GM03348 (cell line): ENCODE measurements at regions not wholly inside any gene's neighbourhood (a gene's known extent, or its start where the extent isn't known, plus 50 kb on each side); places are given as distances from the start of the nearest gene placed in this dataset.

Experiments used
- DNase-seq: peaks from one replicate; pipeline ENCODE4 v3.0.0; 2012; ENCODE audit warnings: low spot score

GRCh38 chr12:73352826-73353225 is 1080.7 kb downstream of the TRHDE start:
- no peak for DNase-seq

DNA sequence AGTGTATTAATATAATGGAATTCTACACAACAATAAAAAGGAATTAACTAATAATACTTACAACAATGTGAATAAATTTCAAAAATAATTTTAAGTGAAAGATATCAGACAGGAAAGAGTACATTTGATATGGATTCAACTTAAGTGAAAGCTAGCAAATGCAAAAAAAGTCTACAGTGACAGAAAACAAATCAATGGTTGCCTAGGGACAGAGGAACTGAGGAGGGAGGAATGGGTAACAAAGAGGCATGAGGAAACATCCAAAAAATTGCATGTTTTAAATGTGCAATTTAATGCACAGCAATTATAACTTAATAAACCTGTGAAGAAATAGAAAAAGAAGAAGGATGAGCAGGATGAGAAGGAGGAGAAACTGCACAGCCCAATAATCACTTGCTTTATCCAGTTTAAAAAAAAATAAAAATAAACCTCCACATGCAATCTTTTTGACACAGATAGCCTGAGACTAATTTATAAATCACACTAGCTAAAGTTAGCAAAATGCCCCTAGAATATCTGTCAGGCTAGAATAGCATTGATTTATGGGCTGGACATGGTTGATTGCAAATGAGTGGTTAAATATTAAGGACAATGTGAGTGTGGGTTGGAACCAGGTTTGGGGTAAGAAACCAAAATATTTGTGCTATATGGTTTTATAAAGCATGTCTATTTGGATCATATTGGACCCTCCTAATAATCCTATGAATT is 1089.1 kb downstream of the TRHDE start:
- DNase-seq, result no peak

- no peak for DNase-seq
Measured at GRCh38 chr12:73361864-73362230, 1089.7 kb downstream of the TRHDE start.

DNA sequence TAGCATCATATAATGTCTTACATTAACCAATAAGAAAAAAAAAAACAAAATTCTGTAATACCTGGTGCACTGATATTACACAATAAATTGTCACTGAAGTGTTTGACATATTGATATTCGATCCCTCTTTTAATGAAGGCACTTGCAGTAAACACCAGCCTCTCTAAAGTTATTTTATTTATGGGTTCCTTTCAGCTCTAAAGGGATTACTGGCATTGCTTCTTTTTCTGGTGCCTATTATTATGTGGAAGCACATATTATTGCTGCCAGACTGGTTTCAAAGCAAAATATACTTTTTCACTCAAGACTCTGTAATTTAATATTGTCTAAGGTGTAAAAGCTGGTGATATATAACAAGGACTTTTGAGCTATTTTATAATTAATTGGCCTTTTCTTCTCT is 1090.5 kb downstream of the TRHDE start:
- no peak for DNase-seq

GRCh38 chr12:73372856-73373255 is 1100.7 kb downstream of the TRHDE start:
- no peak for DNase-seq

- DNase-seq, result no peak
Measured at GRCh38 chr12:73374360-73374759, 1102.2 kb downstream of the TRHDE start.

GRCh38 chr12:73383584-73384222 is 1111.5 kb downstream of the TRHDE start:
- DNase-seq, result no peak

DNA sequence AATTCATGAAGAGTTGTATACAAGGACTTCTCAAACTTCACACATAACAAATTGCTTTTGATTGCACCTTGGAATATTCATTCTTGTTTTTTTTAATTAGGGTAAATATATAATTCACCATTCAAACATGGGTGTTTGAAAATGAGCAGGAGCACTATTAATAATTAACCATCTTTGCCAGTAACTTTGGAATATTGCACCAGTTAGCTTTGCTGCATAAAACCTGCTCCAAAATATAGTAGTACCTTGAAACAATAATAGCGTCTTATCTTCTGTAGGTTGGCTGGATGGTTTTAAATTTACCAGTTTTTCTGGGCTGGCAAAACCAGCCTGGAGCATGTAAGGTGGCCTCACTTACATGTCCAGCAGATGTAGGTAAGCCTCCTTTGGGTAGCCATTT is 1112.4 kb downstream of the TRHDE start:
- no peak for DNase-seq

- no peak for DNase-seq
Measured at GRCh38 chr12:73390261-73390660, 1118.1 kb downstream of the TRHDE start.

- DNase-seq, result no peak
Measured at GRCh38 chr12:73413051-73413450, 1124.6 kb upstream of the ATXN7L3B start.

DNA sequence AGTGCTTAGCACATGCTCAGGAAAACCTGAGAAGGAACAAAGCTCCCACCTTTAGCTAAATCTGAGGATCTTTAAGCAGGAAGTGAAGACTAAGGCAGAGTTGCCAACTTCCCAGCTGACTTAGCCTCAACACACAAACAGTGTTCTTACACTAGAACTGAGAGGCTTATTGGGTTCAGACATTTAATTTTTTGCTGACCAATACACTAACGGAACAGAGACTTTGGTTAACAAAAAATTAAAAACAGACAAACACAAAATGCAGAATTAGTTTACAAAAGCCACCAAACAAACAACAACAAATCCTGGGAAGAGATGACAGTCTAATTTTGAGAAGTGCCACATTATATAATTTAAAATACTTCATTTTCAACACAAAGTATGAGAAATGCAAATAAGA is 1123.7 kb upstream of the ATXN7L3B start:
- no peak for DNase-seq

GRCh38 chr12:73414926-73415325 is 1122.7 kb upstream of the ATXN7L3B start:
- DNase-seq, result no peak

DNA sequence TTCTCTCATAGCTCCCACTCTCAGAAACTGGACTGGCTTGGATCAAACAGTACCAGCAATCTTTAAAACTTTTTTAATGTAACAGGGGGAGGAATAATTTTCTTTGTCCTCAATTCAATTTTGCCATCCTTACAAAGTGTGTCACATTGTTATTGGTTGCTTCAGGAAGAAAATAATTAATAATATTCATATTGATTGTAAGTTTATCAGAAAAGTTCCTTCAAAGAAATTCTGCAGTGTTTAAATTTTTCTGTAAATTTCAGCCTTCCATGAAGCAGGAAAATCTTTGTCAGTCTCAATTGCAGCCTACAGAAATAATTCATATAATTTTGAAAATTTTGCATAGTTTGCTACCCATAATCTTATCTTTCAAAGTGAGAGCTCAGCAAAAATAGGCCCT is 1119.1 kb upstream of the ATXN7L3B start:
- no peak for DNase-seq

GRCh38 chr12:73421832-73422231 is 1115.8 kb upstream of the ATXN7L3B start:
- DNase-seq, result peak; percentile 3

GRCh38 chr12:73424484-73424883 is 1113.2 kb upstream of the ATXN7L3B start:
- no peak for DNase-seq

DNA sequence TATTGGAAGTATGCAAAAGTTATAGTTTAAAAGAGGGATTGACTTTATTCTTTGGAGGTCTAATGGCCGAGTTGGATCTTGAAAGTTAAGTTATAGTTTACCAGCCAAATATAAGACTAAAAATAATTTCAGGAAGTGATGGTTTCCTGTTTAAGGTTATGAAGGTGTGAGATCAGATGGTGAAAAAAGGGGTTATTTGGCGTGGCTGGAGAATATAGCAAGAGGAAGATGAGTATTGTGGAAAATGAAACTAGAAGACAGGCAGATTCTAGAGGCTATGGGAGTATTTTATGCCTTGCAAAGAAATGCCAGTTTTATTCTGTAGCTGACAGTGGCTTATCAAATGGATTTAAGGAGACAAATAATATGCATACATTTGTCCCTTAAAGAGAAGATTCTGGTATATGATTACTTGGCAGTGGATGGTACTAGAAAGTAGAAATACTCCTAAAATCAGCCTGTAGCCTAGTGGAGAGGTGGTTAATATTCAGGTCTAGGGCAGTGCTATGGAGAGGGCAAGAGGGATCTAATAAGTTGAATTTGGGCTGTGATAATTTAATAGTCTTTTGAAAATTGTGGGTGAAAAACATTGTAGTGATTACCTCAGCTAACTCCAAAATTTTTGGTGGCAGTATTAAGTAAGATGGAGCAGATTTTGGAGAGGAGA is 1091.8 kb upstream of the ATXN7L3B start:
- no peak for DNase-seq

DNA sequence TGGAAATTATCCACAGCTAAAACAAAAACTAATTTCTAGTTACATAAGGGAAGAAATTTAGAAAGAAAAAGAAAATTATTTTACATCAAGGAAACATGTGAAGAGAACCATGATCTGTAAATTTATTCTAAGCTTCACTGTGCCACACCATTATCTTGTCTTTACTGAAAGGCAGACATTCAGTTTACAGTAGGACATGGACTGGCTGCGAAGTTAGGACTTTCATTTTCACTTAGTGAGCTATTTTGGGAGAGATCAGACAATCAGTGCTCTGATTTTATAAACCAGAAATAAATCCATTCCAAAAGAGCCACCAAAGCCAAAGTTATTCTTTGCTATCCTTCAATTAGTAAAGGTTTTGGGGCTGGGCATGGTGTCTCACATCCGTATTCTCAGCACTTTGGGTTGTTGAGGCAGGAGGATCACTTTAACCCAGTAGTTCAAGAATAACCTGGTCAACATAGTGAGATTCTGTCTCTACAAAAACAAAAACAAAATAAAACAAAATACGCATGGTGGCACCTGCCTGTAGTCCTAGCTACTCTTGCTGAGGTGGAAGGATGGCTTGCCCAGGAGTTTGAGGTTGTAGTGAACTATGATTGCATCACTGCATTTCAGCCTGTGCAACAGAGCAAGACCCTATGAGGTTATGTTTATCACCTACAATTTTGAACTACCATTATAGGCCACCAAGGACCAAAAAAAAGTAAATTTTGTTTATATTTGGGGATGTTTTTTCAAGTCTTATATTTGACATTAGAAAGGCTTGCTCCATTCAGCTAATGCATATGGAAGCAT is 1084.8 kb upstream of the ATXN7L3B start:
- DNase-seq, result no peak

GRCh38 chr12:73460212-73460611 is 1077.4 kb upstream of the ATXN7L3B start:
- DNase-seq, result no peak

DNA sequence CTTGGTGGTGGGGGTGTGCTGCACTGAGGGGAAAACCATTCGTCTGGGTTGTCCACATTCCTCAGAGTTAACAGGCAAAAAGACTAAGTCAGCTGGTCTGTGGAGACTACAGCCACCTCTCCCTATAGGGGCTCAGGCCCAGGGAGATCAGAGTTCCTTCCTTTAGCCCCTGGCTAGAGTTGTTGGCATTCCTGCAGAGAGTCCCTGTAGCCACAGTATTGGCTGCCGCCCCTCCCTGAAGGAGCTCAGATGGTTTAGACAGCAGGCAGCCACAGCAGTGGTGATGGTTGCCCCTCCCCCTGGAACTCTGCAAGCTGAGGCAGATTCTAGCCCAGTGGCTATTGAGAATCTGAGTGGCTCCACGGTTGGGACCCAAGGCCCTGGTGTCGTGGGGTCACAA is 1072.5 kb upstream of the ATXN7L3B start:
- no peak for DNase-seq

GRCh38 chr12:73486256-73486655 is 1051.4 kb upstream of the ATXN7L3B start:
- no peak for DNase-seq

DNA sequence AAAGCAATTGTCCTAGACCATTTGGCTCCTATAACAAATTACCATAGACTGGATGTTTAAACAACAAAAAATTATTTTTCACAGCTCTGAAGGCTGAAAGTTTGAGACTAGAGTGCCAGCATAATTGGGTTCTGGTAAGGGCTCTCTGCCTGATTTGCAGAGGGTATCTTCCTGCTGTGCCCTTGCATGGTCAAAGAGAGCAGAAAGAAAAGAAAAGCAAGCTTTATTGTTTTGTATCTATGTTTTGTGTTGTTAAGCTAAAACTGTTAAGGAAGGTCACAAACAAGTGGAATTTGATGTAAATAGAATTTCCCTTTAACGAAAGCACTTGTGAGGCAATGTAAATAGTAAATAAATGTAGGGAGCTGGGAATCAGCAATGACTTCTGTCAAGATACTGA is 1031.0 kb upstream of the ATXN7L3B start:
- DNase-seq, result no peak

DNA sequence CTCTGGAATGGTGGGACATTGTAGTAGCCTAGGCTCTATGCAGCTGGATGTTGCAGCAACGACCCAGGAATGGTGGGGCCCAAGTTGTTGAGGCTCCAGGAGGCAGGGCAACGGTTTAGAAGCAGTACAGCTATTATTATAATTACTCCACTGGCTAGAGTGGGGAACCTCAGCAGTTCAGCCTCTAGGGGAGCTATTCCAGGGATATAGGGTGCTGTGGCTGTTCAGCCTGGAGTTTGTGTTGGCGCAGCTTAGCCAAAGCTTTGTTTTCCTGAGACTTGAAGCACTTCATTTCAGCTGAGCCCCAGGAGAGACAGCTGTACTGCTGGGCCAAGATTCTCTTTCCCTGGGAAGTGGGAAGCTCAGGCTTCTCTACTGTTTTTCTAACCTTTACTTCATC is 1023.0 kb upstream of the ATXN7L3B start:
- no peak for DNase-seq

DNA sequence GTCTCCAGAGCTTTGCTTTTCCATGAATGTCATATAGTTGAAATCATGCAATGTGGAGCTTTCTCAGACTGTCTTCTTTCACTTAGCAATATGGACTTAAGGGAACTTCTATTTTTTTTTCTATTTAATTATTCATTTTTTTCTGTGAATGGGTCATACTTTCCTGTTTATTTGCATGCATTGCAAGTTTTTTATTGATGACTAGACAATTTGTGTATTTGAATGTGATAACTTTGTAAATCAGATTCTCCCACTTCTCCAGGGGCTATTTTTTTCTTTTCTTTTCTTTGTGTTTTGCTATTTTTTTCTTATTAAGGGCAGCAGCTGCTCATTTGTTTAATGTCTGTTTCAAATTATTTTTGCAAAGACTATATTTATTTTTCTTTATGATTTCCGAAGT is 1019.8 kb upstream of the ATXN7L3B start:
- DNase-seq, result no peak
